ENCODE measurements at regions not wholly inside any gene's neighbourhood (a gene's known extent, or its start where the extent isn't known, plus 50 kb on each side); places are given as distances from the start of the nearest gene placed in this dataset.
"Not testable (repeated sequence)": the region's sequence is repeated elsewhere in the genome, so short reads cannot be mapped to it uniquely, and the experiment has no call there.

DNA sequence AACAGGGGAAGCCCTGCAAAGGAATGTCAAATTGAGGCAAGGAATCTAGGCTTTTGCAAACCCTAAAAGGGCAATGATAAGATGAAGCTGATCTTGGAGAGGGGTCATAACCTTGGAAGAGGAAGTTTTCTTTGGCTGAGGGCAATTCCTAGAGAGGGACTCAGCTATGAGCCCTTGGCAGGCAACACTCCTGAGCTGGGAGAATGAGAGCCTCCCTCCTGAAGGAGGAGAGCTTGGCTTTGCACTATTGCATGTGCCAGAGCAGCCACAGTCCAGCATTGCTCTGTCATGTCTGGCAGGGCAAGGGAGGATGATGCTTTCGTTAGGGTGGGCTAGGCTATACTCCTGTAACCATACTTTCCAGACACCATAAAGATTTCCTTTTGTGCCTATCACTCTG, 299.4 kb upstream of the NPSR1 start:
- TF ChIP-seq, protein P1, sequence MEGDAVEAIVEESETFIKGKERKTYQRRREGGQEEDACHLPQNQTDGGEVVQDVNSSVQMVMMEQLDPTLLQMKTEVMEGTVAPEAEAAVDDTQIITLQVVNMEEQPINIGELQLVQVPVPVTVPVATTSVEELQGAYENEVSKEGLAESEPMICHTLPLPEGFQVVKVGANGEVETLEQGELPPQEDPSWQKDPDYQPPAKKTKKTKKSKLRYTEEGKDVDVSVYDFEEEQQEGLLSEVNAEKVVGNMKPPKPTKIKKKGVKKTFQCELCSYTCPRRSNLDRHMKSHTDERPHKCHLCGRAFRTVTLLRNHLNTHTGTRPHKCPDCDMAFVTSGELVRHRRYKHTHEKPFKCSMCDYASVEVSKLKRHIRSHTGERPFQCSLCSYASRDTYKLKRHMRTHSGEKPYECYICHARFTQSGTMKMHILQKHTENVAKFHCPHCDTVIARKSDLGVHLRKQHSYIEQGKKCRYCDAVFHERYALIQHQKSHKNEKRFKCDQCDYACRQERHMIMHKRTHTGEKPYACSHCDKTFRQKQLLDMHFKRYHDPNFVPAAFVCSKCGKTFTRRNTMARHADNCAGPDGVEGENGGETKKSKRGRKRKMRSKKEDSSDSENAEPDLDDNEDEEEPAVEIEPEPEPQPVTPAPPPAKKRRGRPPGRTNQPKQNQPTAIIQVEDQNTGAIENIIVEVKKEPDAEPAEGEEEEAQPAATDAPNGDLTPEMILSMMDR (IDR thresholded peaks at IDR 0.05): not testable (repeated sequence)
- TF ChIP-seq POLR2A (IDR thresholded peaks at IDR 0.05): not testable (repeated sequence)

All from breast epithelium (tissue), 3 donors.